Stimulated activated CD4-positive, alpha-beta T cell treated with anti-CD3 and anti-CD28 coated beads, TNF-alpha, amount 100 ng/mL, for 4 hours (primary cell): ENCODE measurements at regions not wholly inside any gene's neighbourhood (a gene's known extent, or its start where the extent isn't known, plus 50 kb on each side); places are given as distances from the start of the nearest gene placed in this dataset.
"Not testable (repeated sequence)": the region's sequence is repeated elsewhere in the genome, so short reads cannot be mapped to it uniquely, and the experiment has no call there.

Experiments used
- DNase-seq, 3 experiments: peaks; one replicate each; pipeline ENCODE4 v3.0.0-alpha.2; 2020; ENCODE audit warnings: low read depth in 3 of 3

DNA sequence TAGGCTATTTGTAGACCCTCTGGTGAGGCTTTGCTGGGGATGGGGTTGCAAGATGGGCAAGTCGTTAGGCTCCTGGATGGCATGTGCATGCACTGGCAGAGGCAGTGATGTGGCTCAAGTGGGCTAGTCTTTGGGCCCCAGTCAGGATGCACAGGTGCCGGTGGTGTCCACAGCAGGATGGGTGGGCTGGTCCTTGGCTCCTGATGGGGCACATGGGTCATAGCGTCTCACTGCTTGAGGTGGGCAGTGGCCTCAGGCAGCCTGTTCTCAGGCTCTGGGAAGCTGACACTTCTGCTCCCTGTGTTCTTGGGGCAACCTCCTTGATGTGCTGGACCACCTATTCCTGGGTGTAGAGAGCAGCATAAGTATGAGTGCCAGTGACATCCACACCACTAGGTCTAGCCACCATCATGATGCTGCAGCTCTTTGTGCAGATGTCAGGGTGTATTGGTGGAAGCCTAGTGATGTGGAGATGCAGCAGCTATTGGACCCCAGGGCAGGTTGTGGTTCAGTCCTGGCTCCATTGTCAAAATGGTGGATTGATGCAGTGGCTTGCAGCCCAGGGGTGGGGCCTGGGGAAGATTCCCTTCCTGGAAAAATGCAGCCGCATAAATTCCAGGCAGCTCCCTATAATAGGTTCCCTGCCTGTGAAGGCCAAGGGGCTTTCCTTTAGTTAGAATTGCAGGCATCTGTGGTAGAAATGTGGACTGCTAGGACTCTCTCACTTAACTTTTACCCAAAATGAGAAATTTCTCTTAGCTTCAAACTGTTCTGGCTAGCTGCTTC, 742.5 kb upstream of the MDGA2 start:
- no peak for DNase-seq

DNA sequence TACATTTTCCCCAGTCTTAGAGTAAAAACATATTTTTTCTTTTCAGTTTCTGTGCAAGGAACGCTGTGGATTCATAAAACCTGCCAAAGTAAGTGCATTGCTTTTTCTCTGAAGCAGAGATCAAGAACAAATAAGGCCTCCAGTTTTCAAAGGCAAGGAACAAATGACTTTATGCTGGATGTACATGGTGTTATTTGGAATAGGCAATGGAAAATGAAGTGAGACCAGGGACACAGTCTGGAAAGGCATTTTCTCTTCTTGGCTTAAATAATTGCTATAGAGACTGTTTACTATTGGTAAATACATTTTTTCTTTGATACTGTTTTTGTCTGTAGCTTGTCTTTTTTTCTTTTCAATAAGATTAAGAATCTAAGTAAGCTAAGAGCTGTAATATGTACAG, 725.9 kb upstream of the MDGA2 start:
- DNase-seq = no peak

DNA sequence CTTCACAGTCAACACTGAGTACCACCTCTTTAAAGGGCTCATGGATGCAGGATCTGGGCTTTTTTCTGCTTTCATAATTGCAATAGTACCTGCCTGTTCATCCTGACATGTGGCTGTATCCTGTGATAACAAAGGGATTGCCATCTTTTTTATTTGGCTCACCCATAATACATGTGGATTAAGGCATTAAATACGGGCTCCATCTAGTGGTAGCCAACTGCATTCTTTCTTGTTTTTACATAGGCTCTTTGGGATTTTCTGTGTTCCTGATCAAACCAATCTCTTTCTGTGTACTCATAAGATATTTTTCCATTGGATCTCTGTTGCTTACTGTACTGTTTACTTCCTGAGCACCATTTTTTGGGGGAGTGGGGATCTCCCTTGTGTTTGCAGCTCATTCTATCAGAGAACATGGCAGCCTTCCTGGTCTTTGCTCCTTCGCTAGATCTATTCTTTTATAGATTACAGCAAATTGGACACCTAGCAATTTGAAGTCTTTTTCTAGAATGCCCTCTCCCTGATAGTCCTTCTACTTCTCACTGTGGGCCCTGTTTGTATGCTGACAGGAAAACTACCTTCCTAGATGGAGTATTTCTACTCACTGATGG, 723.4 kb upstream of the MDGA2 start:
- no peak for DNase-seq

DNA sequence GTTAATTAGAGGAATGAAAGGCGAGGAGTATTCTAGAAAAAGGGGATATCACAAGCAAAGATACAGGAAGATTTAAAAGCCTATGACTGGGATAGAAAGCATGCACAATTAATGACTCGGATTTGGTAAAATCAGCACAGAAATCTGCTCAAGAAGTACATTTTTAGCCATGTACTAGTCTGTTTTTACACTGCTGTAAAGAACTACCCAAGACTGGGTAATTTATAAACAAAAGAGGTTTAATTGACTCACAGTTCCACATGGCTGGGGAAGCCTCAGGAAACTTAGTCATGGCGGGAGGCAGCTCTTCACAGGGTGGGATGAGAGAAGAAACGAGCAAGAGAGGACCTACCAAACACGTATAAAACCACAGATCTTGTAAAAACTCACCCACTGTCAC, 716.3 kb upstream of the MDGA2 start:
- DNase-seq = no peak

DNA sequence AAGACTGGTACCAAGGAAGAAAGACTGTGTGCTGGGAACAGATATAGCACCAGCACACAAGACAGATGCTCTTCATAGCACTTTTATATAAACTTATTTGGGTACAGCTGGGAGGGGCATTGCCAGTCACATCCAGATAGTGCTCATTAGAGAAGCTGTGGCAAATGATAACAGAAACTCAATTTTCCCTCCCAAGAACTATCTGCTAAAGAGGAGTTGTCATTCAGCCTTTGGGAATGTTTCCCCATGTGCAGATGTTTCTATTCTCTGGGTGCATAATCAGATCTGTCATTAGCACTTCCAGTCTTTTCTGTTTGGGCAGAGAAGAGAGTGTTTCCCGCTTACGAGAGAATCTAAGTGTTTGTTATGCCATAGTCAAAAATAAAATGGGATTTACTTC, 714.9 kb upstream of the MDGA2 start:
- no peak for DNase-seq

DNA sequence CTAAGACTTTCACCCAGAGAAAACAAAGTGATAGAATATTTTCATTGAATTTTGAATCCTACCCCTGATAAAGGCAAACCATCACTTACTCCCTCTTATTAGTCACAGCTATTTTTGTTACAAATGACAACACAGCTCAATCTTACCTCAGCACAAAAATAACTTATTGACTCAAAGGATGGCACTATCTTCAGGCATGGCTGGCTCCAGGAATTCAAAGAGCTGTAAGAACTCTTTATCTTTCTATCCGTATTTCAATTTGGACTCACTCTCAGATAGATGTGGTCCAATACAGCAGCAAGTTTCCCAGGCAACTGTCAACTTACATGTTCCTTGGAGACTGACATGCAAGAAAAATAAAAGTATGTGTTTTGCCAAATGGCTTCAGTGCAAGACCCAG, 709.4 kb upstream of the MDGA2 start:
- DNase-seq = no peak

DNA sequence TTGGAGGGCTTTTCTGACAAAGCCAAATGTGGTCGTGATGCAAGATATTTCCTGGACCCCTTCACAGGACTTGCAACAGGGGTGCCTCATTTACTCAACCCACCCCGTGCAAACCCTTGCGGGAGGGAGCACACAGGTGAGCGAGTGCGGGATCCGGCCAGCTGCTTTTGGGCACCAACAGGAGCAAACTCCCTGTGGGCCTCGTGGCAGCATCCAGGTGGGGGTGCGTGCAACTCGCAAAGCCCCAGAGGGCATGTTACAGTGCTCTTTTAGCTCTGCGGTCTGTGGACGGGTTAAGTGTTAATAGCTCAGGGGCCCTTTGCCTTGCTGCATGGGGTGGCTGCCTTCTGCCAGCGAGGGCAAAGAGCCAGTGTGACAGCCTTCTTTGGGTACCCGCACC, 707.6 kb upstream of the MDGA2 start:
- no peak for DNase-seq

DNA sequence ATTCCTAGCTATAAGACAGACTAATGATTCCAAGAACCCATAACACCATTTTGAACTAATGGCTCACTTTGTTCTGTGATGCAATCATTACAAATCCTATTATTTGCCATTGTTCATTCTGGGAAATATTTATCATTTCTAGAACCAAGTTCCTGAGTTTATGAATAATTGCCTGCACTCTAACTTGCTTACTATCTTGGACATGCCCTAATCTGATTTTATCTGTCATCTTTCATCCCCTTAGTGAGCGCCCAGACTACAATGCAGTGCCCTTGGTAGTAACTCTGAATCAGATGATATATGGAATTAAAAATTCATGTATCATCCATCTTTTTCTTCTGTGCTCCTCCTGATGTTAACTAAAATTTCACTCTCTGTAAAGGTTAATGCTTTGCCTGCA, 703.1 kb upstream of the MDGA2 start:
- DNase-seq = no peak

DNA sequence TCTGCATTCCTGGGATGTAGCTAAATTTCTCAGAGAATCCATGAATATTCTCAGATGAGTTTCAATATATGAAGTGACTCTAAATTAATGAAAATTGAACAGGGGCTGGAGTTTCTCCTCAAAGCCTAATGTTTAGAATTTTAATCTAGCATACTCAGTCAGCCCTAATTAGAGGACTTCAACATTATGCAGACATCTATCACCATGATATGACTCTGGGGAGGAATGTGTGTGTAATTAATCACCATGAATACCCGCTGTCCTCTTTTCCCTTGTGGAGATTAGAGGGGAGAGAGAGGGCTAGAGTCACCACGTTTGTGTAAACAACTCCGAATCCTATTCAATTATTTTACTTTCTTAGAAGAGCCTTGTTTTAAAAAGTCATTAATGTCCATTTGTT, 698.6 kb upstream of the MDGA2 start:
- no peak for DNase-seq

DNA sequence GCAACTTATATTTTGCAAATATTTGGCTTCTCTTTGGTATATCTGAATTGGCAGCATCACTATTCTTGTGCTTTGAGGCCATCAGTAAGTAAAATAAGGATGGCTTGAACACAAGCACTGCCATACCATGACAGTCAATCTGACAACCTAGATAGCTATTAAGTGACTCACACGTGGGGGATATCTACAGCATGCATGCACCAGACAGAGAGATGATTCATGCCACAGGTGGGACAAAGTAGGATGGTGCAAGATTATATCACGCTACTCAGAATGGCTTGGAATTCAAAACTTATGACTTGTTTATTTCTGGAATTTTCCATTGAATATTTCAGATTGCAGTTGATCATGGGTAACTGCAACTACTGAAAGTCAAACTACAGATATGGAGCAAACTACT, 675.6 kb upstream of the MDGA2 start:
- no peak for DNase-seq

DNA sequence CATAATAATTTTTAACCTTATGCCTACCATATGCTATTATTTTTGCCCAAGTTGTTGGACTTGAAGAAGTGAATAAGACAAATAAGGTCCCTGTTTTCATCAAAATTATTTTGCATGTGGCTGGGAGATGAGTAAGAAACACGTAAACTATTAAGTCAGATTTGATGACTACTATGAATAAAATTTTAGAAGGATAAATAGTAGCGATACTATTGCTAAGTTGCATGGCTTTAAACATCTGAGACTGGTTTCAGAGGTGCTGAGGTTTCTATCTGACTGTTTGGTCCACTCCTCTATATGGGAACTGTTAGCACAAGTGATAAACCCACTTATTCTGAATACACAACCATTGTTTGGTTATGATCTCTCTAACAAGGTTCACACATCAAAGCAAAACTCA, 674.3 kb upstream of the MDGA2 start:
- DNase-seq = no peak

DNA sequence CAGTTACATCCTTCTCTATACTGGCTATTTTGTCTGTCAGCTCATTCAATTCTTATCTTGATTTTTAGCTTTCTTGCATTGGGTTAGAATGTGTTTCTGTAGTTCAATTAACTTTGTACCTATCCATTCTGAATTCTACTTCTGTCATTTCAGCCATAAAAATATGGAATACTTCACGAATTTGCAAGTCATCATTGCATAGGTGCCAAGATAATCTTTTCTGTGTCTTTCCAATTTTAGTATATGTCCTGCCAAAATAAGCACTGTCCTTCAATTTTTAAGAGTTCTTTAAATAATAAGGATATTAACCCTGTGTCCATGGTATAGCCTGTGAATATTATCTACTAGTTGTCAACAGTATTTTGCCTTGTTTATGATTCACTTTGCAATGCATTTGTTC, 665.7 kb upstream of the MDGA2 start:
- no peak for DNase-seq

DNA sequence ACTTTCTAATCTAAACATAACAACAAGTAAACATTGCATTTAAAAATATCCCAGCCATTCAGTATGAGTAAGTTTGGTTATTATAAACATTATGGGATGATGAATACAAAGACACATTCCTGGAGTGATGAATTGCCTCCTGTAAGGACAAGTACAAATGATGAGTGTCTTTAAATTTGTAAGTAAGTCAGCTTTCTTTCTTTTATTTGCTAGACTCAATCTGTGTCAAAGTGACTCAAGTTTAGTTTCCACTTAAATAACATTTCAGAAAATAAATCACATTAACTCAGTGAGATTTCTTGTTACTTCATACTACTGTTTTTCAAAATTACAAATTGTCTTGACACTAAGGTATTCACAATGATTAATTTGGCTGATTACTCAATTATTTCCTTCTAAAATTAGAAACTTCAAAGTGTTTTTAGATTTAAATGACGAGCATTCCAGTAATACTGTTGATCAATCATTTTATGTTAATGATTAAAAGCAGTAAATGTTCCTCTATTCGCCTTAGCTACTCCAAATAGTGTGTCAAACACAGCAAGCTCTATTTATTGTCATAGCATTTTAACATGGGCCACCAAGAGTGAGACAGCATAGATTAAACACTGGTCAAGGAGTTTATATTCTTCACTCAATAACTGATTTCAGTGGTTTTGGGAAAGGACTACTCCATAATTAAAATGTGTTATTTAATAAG, 658.0 kb upstream of the MDGA2 start:
- DNase-seq = no peak

DNA sequence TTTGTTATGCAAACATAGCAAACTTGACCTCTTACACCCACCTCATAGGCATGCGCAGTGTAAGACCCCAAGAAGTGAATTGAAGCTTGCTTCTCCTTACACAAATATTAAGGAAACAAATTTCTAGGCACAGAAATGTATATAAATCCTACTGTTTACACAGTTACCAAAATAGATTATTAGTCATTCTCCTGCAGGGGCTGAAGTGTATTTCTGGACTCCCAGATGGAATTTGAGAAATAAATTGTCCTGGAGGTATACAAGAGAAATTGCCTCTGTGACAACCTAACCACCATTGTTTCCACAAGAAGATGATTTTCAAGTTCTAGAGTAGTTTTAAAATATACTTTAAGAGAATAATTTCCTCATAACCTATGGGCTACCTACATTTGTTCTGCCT, 656.0 kb upstream of the MDGA2 start:
- DNase-seq = no peak

DNA sequence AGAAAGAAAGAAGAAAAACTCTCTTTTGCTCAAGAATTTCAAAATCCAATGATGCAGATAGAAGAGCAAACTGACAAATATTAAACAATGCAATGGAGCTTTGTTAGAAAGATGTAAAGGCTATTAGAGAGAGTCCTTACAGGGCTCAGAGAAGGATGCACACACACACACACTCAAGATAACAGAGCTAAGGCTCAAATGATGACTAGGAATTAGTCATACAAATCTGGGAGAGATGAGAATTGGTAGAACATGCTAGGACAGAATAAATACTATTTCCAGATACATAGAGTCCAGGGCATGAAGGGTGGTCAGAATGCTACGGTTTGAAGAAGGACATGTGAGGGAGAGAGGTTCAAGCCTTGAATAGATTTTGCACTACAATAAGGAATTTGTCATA, 650.1 kb upstream of the MDGA2 start:
- no peak for DNase-seq

DNA sequence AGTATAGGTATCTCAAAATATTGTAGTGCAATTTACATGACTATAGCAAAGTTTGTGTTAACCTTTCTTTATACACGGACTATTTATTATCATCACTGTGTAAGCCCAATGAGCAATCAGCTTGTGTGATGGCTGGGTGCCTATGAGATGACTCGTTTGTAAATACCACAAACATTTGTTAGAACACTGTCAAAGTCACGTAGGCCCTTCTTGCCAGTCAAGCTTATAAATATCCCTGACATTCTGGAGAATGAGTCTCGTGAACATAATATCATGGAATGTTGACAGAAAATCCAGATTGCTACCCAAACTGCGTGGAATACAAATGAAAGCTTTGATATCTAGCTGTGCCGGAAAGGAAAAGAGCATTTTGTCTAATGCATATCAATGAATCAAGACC, 648.3 kb upstream of the MDGA2 start:
- no peak for DNase-seq

DNA sequence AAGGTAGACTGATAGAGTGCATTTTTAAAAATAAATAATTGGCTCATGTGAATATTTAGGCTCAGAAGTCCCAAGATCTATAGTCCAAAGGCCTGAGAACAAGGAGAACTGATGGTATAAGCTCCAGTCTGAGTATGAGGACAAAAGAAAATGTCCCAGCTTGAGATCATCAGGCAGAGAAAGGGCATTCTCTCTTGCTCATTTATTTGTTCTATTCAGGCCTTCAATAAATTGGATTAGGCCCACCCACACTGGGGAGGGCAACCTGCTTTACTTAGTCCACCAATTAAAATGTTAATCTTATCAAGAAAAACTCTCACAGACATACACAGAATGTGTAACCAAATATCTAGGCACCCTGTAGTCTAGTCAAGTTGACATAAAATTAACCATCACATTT, 644.4 kb upstream of the MDGA2 start:
- DNase-seq = no peak

DNA sequence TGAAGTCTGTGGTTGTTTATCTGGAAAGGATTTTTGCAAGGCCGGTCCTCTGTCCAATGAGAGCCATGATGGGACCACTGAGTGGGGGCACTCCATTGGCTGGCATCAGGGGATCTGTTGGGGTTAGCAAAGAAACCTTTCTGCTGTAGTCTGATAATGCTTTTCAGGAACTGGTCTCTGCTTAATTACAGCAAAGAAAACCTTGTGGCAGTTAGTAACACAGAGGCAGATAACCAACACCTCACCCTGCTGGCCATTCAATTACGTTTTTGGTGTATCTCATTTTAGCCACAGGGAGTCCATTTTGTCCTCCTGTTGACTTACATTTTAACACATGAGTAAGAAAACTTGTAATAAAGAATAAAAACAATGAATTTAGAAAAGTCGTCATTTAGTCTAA, 629.3 kb upstream of the MDGA2 start:
- no peak for DNase-seq

DNA sequence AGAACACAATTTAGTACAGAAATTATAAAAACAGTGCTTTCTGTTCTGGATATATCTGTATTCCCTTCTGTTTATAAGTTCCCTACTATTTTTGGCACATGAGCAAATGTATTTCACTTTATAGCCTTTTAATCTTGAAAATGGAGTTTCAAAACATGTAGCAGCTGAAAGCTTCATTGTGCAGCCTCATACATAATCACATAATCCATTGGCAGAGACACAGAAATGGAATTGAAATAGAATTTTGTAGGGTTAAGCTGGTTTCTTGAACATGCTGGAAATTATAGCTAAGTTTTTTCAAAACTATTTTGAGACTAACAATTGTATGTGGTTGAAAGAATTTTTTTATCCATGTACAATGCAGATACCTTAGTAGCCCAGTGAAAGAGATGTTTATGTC, 614.3 kb upstream of the MDGA2 start:
- DNase-seq = no peak

DNA sequence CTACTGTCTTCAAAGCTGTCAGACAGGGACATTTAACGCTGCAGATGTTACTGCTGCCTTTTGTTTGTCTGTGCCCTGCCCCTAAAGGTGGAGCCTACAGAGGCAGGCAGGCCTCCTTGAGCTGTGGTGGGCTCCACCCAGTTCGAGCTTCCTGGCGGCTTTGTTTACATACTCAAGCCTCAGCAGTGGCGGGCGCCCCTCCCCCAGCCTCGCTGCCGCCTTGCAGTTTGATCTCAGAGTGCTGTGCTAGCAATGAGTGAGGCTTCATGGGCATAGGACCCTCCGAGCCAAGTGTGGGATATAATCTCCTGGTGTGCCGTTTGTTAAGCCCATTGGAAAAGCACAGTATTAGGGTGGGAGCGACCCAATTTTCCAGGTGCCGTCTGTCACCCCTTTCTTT, 609.8 kb upstream of the MDGA2 start:
- DNase-seq = not testable (repeated sequence)

DNA sequence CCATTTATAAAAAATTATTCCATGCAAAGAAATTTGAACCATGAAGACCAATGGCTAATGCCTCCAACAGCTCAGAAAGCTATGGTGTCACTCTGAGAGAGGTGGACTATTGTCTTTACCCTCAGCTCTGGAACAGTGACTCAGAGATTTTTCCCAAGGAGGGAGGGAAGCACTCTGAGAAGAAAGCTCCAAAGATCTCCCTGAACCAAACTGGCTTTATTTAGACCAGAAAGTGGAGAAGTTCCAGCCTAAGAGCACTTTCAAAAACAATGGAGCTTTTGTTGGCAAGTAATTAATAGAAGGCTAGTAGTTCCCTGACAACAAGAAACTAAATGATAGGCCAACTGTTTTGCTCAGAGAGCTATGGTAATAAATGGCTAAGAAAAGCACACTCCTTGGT, 599.9 kb upstream of the MDGA2 start:
- DNase-seq = no peak

DNA sequence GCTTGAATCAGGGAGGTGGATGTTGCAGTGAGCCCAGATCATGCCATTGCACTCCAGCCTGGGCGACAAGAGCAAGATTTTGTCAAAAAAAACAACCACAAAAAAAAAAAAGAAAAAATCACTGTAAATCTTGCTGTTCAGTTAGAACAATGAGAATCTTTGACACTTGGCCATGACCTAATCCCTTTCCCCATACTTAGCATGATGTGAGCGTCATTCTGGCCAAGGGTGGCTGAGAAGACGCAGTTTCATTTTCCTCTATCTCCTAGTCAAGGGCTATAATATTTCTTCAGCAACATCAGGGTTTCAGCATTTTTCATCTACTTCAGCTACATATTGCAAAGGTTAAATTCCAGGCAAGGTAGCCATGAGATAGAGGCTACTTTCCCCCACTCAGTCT, 599.4 kb upstream of the MDGA2 start:
- DNase-seq = no peak

DNA sequence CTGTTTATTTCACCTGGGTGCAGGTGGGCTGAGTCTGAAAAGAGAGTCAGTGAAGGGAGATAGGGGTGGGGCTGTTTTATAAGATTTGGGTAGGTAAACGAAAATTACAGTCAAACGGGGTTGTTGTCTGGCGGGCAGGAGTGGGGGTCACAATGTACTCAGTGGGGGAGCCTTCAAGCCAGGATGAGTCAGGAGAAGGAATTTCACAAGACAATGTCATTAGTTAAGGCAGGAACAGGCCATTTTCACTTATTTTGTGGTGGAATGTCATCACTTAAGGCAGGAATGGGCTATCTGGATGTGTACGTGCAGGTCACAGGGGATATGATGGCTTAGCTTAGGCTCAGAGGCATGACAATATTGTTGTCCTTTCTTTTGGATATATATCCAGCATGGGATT, 592.5 kb upstream of the MDGA2 start:
- DNase-seq = not testable (repeated sequence)
